Upper lobe of left lung (tissue), 4 donors: ENCODE measurements at regions not wholly inside any gene's neighbourhood (a gene's known extent, or its start where the extent isn't known, plus 50 kb on each side); places are given as distances from the start of the nearest gene placed in this dataset.

ENCODE experiments used
- EP300 ChIP-seq, 4 donors: sonication (generic); formaldehyde crosslinking; IDR thresholded peaks; one replicate each; pipeline ENCODE4 v1.5.1; 2017; ENCODE audit warnings: antibody characterized with exemption in 4 of 4, control low read depth in 2 of 4
- POLR2A ChIP-seq, 4 donors: fragments of 450-650 bp; IDR thresholded peaks; one replicate each; pipeline ENCODE4 v1.5.1; 2016 to 2017; ENCODE audit warnings: antibody characterized with exemption in 4 of 4, mild to moderate bottlenecking in 2 of 4
- POLR2AphosphoS5 ChIP-seq, 2 donors: sonication (generic); formaldehyde crosslinking; IDR thresholded peaks; one replicate each; pipeline ENCODE4 v1.5.1; 2017; ENCODE audit warnings: antibody characterized with exemption in 2 of 2
- TF ChIP-seq, protein P1 (sequence below), 6 experiments: fragments of 450-650 bp in 4 of 6; fragments of 200-600 bp in 2 of 6; sonication (generic) in 2 of 6; IDR thresholded peaks; one replicate each; pipeline ENCODE4 v1.5.1; 2016 to 2019; ENCODE audit warnings: antibody characterized with exemption in 6 of 6

DNA sequence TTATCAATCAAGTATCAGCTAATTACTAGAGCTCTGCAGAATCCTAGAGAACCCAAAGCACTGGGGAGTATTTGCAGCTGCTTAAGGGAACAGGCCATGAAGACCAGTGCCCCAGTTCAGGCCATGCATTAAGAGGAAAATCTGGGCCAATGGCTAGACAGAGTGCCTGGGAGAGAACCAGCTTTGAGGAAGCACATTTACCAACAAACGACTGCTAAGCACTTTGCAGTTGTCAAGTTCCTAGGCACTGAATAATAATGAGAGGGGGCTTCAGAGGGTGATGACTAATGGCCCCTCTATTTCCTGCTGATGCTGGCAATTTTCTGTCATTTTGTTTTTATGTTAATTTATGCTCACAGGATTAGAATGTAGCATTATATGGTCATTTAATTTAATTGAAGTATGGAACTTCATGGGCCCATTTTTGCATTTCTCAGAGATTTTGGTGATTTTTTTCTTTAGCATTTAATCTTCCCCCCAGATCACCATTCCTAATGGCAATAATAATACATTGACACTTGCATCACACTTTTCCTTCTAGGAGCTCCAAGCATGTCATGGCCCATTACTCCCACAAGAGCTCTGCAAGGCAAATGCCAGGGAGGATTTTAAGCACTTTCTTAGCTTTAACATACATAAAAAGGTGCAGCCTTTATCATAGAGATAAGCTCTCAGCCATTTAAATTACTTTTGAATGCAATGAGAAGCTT lies 147.7 kb upstream of the SPATS2L start:
- no peak for TF ChIP-seq EP300 (IDR thresholded peaks at IDR 0.05)
- TF ChIP-seq, protein P1, sequence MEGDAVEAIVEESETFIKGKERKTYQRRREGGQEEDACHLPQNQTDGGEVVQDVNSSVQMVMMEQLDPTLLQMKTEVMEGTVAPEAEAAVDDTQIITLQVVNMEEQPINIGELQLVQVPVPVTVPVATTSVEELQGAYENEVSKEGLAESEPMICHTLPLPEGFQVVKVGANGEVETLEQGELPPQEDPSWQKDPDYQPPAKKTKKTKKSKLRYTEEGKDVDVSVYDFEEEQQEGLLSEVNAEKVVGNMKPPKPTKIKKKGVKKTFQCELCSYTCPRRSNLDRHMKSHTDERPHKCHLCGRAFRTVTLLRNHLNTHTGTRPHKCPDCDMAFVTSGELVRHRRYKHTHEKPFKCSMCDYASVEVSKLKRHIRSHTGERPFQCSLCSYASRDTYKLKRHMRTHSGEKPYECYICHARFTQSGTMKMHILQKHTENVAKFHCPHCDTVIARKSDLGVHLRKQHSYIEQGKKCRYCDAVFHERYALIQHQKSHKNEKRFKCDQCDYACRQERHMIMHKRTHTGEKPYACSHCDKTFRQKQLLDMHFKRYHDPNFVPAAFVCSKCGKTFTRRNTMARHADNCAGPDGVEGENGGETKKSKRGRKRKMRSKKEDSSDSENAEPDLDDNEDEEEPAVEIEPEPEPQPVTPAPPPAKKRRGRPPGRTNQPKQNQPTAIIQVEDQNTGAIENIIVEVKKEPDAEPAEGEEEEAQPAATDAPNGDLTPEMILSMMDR (IDR thresholded peaks at IDR 0.05), result no peak
- TF ChIP-seq POLR2AphosphoS5 (IDR thresholded peaks at IDR 0.05), result no peak
- TF ChIP-seq POLR2A (IDR thresholded peaks at IDR 0.05), result no peak
